PC-9 (cell line): ENCODE measurements at regions not wholly inside any gene's neighbourhood (a gene's known extent, or its start where the extent isn't known, plus 50 kb on each side); places are given as distances from the start of the nearest gene placed in this dataset.

ENCODE experiments used
- BruUV-seq: library from RNA; stranded (reverse); fragments of 400-500 nt; replicated peaks from 2 replicates; lab custom pipeline; 2021; lab: Mats Ljungman, UMichigan
- CTCF ChIA-PET: fragments of 300-600 bp; sonication (Branson Sonifier 250); formaldehyde crosslinking; loops from one replicate; lab custom pipeline; 2022; ENCODE audit warnings: antibody characterized with exemption; lab: Charles Lee
- POLR2A ChIA-PET: fragments of 300-600 bp; sonication (Branson Sonifier 250); formaldehyde crosslinking; loops from one replicate; lab custom pipeline; 2022; ENCODE audit warnings: antibody characterized with exemption; ENCODE audit not compliant: unreplicated experiment; lab: Charles Lee
- DNase-seq, 2 experiments: peaks; one replicate each; pipeline versions ENCODE4 v3.0.0 to v3.0.0-alpha.2; 2015 to 2022; ENCODE audit warnings: mixed read lengths in 1 of 2
- H2AFZ ChIP-seq: fragments of 200-600 bp; sonication (generic); 2 replicates; pipeline ENCODE4 v1.8.1; 2017; ENCODE audit warnings: antibody characterized with exemption
- H3F3A ChIP-seq: fragments of 200-600 bp; sonication (generic); 2 replicates; pipeline ENCODE4 v1.8.1; 2017; ENCODE audit warnings: antibody characterized with exemption, mild to moderate bottlenecking, low read depth; ENCODE audit not compliant: insufficient read depth
- H3K27ac ChIP-seq: fragments of 200-600 bp; sonication (generic); 2 replicates; pipeline ENCODE4 v1.6.1; 2016; ENCODE audit warnings: mixed run types
- H3K27me3 ChIP-seq: fragments of 200-600 bp; sonication (generic); 2 replicates; pipeline ENCODE4 v1.6.1; 2016; ENCODE audit warnings: low read depth, mixed run types; ENCODE audit not compliant: insufficient read depth
- H3K36me3 ChIP-seq: fragments of 200-600 bp; sonication (generic); 2 replicates; pipeline ENCODE4 v1.6.1; 2016; ENCODE audit warnings: low read depth, mixed run types
- H3K4me1 ChIP-seq: fragments of 200-600 bp; sonication (generic); replicated peaks from 2 replicates; pipeline ENCODE4 v1.6.1; 2016; ENCODE audit warnings: mixed run types; ENCODE audit not compliant: insufficient read depth
- H3K4me2 ChIP-seq: fragments of 200-600 bp; sonication (generic); 2 replicates; pipeline ENCODE4 v1.6.1; 2017; ENCODE audit warnings: mixed run types
- H3K4me3 ChIP-seq: fragments of 200-600 bp; sonication (generic); 2 replicates; pipeline ENCODE4 v1.6.1; 2016; ENCODE audit warnings: mixed run types
- H3K79me2 ChIP-seq: fragments of 200-600 bp; sonication (generic); 2 replicates; pipeline ENCODE4 v1.6.1; 2017; ENCODE audit warnings: low read depth, mixed run types
- H3K9me2 ChIP-seq: fragments of 200-600 bp; sonication (generic); 2 replicates; pipeline ENCODE4 v1.8.1; 2017; ENCODE audit warnings: mild to moderate bottlenecking; ENCODE audit not compliant: insufficient read depth
- H3K9me3 ChIP-seq: fragments of 200-600 bp; sonication (generic); 2 replicates; pipeline ENCODE4 v1.8.1; 2016; ENCODE audit warnings: low read depth; ENCODE audit not compliant: insufficient read depth
- H4K20me1 ChIP-seq: fragments of 200-600 bp; sonication (generic); 2 replicates; pipeline ENCODE4 v1.8.1; 2017; ENCODE audit not compliant: insufficient read depth
- EZH2 ChIP-seq: fragments of 200-600 bp; sonication (generic); IDR thresholded peaks from 2 replicates; pipeline ENCODE4 v1.8.0; 2017; ENCODE audit warnings: antibody characterized with exemption, low read depth
- intact Hi-C: fragments of 100-400 bp; cut with micrococcal nuclease; formaldehyde crosslinking; loops from one replicate; pipeline ENCODE4 v1.10.0; 2022; ENCODE audit not compliant: unreplicated experiment
- TF ChIP-seq, protein P1 (sequence below): fragments of 200-600 bp; sonication (generic); conservative IDR thresholded peaks from 2 replicates; pipeline ENCODE4 v1.6.1; 2017; ENCODE audit warnings: mixed run types, antibody characterized with exemption, mild to moderate bottlenecking, moderate library complexity

GRCh38 chr4:122973465-122973864 is 51.1 kb upstream of the NUDT6 start:
- Histone ChIP-seq H3K27ac (no peak overlapping the region), H3K4me1 (peaks cover 3% of the 10 kb centered on the region), H3K9me2 (peaks cover 4% of the 10 kb centered on the region; the same call in 1 of the 2 replicates), H3K4me3 (no peak overlapping the region), H3K79me2 (no peaks in the 10 kb centered on the region), H3K4me2 (no peak overlapping the region), H2AFZ (no peak overlapping the region), H3K36me3 (0 out of 2 replicates have a peak, but pooled peaks cover 5% of the 10 kb centered on the region), H3K9me3 (0 out of 2 replicates have a peak, but pooled peaks cover 3% of the 10 kb centered on the region), H3F3A (no peaks in the 10 kb centered on the region), H4K20me1 (no peaks in the 10 kb centered on the region), H3K27me3 (no peaks in the 10 kb centered on the region)
- CTCF ChIA-PET: no interaction called here
- no TSS peak for BruUV-seq
- intact Hi-C loops: no loop called here
- DNase-seq: no peak
- TF ChIP-seq, protein P1, sequence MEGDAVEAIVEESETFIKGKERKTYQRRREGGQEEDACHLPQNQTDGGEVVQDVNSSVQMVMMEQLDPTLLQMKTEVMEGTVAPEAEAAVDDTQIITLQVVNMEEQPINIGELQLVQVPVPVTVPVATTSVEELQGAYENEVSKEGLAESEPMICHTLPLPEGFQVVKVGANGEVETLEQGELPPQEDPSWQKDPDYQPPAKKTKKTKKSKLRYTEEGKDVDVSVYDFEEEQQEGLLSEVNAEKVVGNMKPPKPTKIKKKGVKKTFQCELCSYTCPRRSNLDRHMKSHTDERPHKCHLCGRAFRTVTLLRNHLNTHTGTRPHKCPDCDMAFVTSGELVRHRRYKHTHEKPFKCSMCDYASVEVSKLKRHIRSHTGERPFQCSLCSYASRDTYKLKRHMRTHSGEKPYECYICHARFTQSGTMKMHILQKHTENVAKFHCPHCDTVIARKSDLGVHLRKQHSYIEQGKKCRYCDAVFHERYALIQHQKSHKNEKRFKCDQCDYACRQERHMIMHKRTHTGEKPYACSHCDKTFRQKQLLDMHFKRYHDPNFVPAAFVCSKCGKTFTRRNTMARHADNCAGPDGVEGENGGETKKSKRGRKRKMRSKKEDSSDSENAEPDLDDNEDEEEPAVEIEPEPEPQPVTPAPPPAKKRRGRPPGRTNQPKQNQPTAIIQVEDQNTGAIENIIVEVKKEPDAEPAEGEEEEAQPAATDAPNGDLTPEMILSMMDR: no peak
- TF ChIP-seq EZH2: no peak
- POLR2A ChIA-PET: no interaction called here

DNA sequence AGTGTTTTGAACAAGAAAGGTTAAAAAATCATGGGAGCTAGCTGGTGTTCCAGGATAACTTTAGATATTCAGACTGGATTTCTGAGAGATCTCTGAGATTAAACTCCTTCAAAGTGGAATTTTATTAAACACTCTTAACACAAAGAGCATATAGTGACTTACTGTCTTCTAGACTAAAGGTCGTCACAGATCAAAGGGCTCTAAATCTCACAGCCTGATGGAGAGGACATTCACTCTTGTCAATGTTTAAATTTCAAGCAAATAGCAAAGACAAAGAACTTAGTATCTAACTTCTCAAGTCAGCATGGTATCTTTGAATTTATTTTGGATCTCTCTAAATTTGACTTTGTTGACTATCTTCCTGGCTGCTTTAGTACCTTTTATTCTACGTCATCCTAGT is 53.7 kb upstream of the NUDT6 start:
- CTCF ChIA-PET: no interaction called here
- Histone ChIP-seq H3K27me3 (no peaks in the 10 kb centered on the region), H3K36me3 (0 out of 2 replicates have a peak, but pooled peaks cover 5% of the 10 kb centered on the region), H4K20me1 (no peaks in the 10 kb centered on the region), H3F3A (no peaks in the 10 kb centered on the region), H3K27ac (no peak overlapping the region), H3K4me1 (no peaks in the 10 kb centered on the region), H2AFZ (no peak overlapping the region), H3K4me2 (no peak overlapping the region), H3K4me3 (no peak overlapping the region), H3K9me3 (0 out of 2 replicates have a peak, but pooled peaks cover 3% of the 10 kb centered on the region), H3K9me2 (no peaks in the 10 kb centered on the region), H3K79me2 (no peaks in the 10 kb centered on the region)
- TF ChIP-seq EZH2: no peak
- TF ChIP-seq, protein P1: no peak
- no peak for DNase-seq
- intact Hi-C loops: no loop called here
- no TSS peak for BruUV-seq
- POLR2A ChIA-PET: no interaction called here

GRCh38 chr4:122977103-122977502 is 54.7 kb upstream of the NUDT6 start:
- Histone ChIP-seq H4K20me1 (no peaks in the 10 kb centered on the region), H3K79me2 (no peaks in the 10 kb centered on the region), H3F3A (no peaks in the 10 kb centered on the region), H3K9me3 (0 out of 2 replicates have a peak, but pooled peaks cover 3% of the 10 kb centered on the region), H3K36me3 (0 out of 2 replicates have a peak, but pooled peaks cover 5% of the 10 kb centered on the region), H3K27ac (no peak overlapping the region), H3K9me2 (no peaks in the 10 kb centered on the region), H3K4me3 (no peak overlapping the region), H3K4me1 (no peaks in the 10 kb centered on the region), H3K27me3 (no peaks in the 10 kb centered on the region), H2AFZ (no peak overlapping the region), H3K4me2 (no peak overlapping the region)
- intact Hi-C loops: no loop called here
- TF ChIP-seq, protein P1: no peak
- no peak for TF ChIP-seq EZH2
- no peak for DNase-seq
- POLR2A ChIA-PET: no interaction called here
- no TSS peak for BruUV-seq
- CTCF ChIA-PET: no interaction called here
